ENCODE measurements at regions not wholly inside any gene's neighbourhood (a gene's known extent, or its start where the extent isn't known, plus 50 kb on each side); places are given as distances from the start of the nearest gene placed in this dataset.

DNA sequence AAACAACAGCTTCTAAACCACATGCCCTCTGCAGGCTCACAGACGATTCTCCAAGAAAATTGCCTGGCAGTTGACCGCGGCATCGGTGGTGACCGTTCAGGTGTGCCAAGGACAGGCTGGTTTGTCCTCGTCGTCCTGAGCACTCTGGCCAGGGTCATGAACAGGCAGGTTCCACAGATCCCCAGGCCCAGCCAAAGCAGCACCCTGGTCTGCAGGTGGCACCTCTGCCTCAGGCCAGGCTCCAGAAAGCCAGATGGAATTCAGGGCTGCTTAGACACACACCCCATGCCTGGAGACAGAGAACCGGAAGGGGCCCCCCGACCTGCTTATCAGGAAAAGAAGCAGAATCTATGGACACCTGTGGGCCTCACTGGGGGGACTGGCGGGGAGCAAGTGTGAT, 338.7 kb downstream of the BRD1 start:
- TF ChIP-seq, protein P1, sequence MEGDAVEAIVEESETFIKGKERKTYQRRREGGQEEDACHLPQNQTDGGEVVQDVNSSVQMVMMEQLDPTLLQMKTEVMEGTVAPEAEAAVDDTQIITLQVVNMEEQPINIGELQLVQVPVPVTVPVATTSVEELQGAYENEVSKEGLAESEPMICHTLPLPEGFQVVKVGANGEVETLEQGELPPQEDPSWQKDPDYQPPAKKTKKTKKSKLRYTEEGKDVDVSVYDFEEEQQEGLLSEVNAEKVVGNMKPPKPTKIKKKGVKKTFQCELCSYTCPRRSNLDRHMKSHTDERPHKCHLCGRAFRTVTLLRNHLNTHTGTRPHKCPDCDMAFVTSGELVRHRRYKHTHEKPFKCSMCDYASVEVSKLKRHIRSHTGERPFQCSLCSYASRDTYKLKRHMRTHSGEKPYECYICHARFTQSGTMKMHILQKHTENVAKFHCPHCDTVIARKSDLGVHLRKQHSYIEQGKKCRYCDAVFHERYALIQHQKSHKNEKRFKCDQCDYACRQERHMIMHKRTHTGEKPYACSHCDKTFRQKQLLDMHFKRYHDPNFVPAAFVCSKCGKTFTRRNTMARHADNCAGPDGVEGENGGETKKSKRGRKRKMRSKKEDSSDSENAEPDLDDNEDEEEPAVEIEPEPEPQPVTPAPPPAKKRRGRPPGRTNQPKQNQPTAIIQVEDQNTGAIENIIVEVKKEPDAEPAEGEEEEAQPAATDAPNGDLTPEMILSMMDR (conservative IDR thresholded peaks at IDR 0.05; ENCODE audit: low read depth in 2 of 2): no peak
- TF ChIP-seq, protein P2, sequence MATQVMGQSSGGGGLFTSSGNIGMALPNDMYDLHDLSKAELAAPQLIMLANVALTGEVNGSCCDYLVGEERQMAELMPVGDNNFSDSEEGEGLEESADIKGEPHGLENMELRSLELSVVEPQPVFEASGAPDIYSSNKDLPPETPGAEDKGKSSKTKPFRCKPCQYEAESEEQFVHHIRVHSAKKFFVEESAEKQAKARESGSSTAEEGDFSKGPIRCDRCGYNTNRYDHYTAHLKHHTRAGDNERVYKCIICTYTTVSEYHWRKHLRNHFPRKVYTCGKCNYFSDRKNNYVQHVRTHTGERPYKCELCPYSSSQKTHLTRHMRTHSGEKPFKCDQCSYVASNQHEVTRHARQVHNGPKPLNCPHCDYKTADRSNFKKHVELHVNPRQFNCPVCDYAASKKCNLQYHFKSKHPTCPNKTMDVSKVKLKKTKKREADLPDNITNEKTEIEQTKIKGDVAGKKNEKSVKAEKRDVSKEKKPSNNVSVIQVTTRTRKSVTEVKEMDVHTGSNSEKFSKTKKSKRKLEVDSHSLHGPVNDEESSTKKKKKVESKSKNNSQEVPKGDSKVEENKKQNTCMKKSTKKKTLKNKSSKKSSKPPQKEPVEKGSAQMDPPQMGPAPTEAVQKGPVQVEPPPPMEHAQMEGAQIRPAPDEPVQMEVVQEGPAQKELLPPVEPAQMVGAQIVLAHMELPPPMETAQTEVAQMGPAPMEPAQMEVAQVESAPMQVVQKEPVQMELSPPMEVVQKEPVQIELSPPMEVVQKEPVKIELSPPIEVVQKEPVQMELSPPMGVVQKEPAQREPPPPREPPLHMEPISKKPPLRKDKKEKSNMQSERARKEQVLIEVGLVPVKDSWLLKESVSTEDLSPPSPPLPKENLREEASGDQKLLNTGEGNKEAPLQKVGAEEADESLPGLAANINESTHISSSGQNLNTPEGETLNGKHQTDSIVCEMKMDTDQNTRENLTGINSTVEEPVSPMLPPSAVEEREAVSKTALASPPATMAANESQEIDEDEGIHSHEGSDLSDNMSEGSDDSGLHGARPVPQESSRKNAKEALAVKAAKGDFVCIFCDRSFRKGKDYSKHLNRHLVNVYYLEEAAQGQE (IDR thresholded peaks at IDR 0.05; ENCODE audit: unreplicated experiment): no peak
- no peak for TF ChIP-seq EZH2 (IDR thresholded peaks at IDR 0.05; ENCODE audit: low read depth, unreplicated experiment)
- TF ChIP-seq POLR2AphosphoS5 (IDR thresholded peaks at IDR 0.05; ENCODE audit: low read depth): no peak
- TF ChIP-seq JUNB (IDR thresholded peaks at IDR 0.05; ENCODE audit: unreplicated experiment): no peak
- no peak for TF ChIP-seq EZH2phosphoT487 (IDR thresholded peaks at IDR 0.05; ENCODE audit: unreplicated experiment)
- TF ChIP-seq, protein P3, sequence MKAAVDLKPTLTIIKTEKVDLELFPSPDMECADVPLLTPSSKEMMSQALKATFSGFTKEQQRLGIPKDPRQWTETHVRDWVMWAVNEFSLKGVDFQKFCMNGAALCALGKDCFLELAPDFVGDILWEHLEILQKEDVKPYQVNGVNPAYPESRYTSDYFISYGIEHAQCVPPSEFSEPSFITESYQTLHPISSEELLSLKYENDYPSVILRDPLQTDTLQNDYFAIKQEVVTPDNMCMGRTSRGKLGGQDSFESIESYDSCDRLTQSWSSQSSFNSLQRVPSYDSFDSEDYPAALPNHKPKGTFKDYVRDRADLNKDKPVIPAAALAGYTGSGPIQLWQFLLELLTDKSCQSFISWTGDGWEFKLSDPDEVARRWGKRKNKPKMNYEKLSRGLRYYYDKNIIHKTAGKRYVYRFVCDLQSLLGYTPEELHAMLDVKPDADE (IDR thresholded peaks at IDR 0.05): no peak
- TF ChIP-seq, protein P4, sequence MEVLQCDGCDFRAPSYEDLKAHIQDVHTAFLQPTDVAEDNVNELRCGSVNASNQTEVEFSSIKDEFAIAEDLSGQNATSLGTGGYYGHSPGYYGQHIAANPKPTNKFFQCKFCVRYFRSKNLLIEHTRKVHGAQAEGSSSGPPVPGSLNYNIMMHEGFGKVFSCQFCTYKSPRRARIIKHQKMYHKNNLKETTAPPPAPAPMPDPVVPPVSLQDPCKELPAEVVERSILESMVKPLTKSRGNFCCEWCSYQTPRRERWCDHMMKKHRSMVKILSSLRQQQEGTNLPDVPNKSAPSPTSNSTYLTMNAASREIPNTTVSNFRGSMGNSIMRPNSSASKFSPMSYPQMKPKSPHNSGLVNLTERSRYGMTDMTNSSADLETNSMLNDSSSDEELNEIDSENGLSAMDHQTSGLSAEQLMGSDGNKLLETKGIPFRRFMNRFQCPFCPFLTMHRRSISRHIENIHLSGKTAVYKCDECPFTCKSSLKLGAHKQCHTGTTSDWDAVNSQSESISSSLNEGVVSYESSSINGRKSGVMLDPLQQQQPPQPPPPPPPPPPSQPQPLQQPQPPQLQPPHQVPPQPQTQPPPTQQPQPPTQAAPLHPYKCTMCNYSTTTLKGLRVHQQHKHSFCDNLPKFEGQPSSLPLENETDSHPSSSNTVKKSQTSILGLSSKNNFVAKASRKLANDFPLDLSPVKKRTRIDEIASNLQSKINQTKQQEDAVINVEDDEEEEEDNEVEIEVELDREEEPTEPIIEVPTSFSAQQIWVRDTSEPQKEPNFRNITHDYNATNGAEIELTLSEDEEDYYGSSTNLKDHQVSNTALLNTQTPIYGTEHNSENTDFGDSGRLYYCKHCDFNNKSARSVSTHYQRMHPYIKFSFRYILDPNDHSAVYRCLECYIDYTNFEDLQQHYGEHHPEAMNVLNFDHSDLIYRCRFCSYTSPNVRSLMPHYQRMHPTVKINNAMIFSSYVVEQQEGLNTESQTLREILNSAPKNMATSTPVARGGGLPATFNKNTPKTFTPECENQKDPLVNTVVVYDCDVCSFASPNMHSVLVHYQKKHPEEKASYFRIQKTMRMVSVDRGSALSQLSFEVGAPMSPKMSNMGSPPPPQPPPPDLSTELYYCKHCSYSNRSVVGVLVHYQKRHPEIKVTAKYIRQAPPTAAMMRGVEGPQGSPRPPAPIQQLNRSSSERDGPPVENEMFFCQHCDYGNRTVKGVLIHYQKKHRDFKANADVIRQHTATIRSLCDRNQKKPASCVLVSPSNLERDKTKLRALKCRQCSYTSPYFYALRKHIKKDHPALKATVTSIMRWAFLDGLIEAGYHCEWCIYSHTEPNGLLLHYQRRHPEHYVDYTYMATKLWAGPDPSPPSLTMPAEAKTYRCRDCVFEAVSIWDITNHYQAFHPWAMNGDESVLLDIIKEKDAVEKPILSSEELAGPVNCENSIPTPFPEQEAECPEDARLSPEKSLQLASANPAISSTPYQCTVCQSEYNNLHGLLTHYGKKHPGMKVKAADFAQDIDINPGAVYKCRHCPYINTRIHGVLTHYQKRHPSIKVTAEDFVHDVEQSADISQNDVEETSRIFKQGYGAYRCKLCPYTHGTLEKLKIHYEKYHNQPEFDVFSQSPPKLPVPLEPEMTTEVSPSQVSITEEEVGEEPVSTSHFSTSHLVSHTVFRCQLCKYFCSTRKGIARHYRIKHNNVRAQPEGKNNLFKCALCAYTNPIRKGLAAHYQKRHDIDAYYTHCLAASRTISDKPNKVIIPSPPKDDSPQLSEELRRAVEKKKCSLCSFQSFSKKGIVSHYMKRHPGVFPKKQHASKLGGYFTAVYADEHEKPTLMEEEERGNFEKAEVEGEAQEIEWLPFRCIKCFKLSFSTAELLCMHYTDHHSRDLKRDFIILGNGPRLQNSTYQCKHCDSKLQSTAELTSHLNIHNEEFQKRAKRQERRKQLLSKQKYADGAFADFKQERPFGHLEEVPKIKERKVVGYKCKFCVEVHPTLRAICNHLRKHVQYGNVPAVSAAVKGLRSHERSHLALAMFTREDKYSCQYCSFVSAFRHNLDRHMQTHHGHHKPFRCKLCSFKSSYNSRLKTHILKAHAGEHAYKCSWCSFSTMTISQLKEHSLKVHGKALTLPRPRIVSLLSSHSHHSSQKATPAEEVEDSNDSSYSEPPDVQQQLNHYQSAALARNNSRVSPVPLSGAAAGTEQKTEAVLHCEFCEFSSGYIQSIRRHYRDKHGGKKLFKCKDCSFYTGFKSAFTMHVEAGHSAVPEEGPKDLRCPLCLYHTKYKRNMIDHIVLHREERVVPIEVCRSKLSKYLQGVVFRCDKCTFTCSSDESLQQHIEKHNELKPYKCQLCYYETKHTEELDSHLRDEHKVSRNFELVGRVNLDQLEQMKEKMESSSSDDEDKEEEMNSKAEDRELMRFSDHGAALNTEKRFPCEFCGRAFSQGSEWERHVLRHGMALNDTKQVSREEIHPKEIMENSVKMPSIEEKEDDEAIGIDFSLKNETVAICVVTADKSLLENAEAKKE (CRISPR knock-in tag; IDR thresholded peaks at IDR 0.05): no peak

All from GM23338 (cell line).